H1 (cell line): ENCODE measurements at regions not wholly inside any gene's neighbourhood (a gene's known extent, or its start where the extent isn't known, plus 50 kb on each side); places are given as distances from the start of the nearest gene placed in this dataset.

ENCODE experiments used
- CTCF ChIA-PET: fragments of 300-600 bp; sonication (Branson Sonifier 250); formaldehyde crosslinking; loops from one replicate; lab custom pipeline; 2021; ENCODE audit not compliant: partially characterized antibody; lab: Charles Lee
- POLR2A ChIA-PET: fragments of 300-600 bp; sonication (Branson Sonifier 250); formaldehyde crosslinking; loops from one replicate; lab custom pipeline; 2021; ENCODE audit warnings: inconsistent platforms; ENCODE audit not compliant: partially characterized antibody; lab: Charles Lee
- DNase-seq, 2 experiments: peaks; one replicate each; pipeline versions ENCODE4 v3.0.0 to v3.0.0-alpha.2; 2010 to 2022; ENCODE audit warnings: low spot score in 2 of 2, low read depth in 1 of 2, mixed read lengths in 1 of 2
- FAIRE-seq: peaks from 2 replicates; lab custom pipeline; 2011; peaks lifted over from hg19 to GRCh38; lab: Jason Lieb, UNC
- H2AFZ ChIP-seq: 2 replicates; pipeline ENCODE4 v1.8.1; 2012; ENCODE audit warnings: low read length, inconsistent platforms
- H2AK5ac ChIP-seq: 2 replicates; pipeline ENCODE4 v1.6.1; 2013; ENCODE audit warnings: low read depth, low read length
- H2BK120ac ChIP-seq: replicated peaks from 2 replicates; pipeline ENCODE3; 2013; ENCODE audit warnings: low read depth, low read length, inconsistent platforms
- H2BK12ac ChIP-seq: 2 replicates; pipeline ENCODE4 v1.6.1; 2013; ENCODE audit warnings: low read depth, low read length
- H2BK15ac ChIP-seq: 2 replicates; pipeline ENCODE4 v1.6.1; 2013; ENCODE audit warnings: low read length
- H2BK20ac ChIP-seq: 2 replicates; pipeline ENCODE4 v1.6.1; 2013; ENCODE audit warnings: low read length
- H2BK5ac ChIP-seq: 2 replicates; pipeline ENCODE4 v1.6.1; 2013; ENCODE audit warnings: low read depth, low read length
- H3K14ac ChIP-seq: 2 replicates; pipeline ENCODE4 v1.6.1; 2013; ENCODE audit warnings: inconsistent platforms; ENCODE audit not compliant: insufficient read length
- H3K18ac ChIP-seq: 2 replicates; pipeline ENCODE4 v1.6.1; 2013; ENCODE audit warnings: low read length; ENCODE audit errors: extremely low read depth
- H3K23ac ChIP-seq: 2 replicates; pipeline ENCODE4 v1.6.1; 2013; ENCODE audit warnings: inconsistent platforms; ENCODE audit not compliant: insufficient read length
- H3K23me2 ChIP-seq: 2 replicates; pipeline ENCODE4 v1.6.1; 2013; ENCODE audit warnings: low read depth, low read length
- H3K27ac ChIP-seq: 2 replicates; pipeline ENCODE4 v1.6.1; 2011; ENCODE audit warnings: low read depth, low read length, inconsistent platforms
- H3K27me3 ChIP-seq, 4 experiments: replicated peaks in 1 of 4; 1 replicate in 1 of 4; 2 replicates in 3 of 4; pipeline versions ENCODE4 v1.6.1 to v1.8.1; 2011 to 2013; ENCODE audit warnings: low read length in 3 of 4, mild to moderate bottlenecking in 3 of 4, inconsistent platforms in 2 of 4, mixed read lengths in 2 of 4, moderate library complexity in 1 of 4; ENCODE audit not compliant: control insufficient read depth in 3 of 4, insufficient read depth in 3 of 4; ENCODE audit errors: extremely low read depth in 1 of 4
- H3K36me3 ChIP-seq, 4 experiments: 2 replicates each; pipeline versions ENCODE4 v1.6.1 to v1.8.1; 2011 to 2013; ENCODE audit warnings: mild to moderate bottlenecking in 4 of 4, low read length in 3 of 4, moderate library complexity in 2 of 4, control low read depth in 1 of 4, inconsistent platforms in 1 of 4; ENCODE audit not compliant: insufficient read depth in 4 of 4, control insufficient read depth in 2 of 4
- H3K4ac ChIP-seq: replicated peaks from 2 replicates; pipeline ENCODE3; 2013; ENCODE audit warnings: low read length, low read depth, mixed read lengths, inconsistent platforms; ENCODE audit not compliant: insufficient read length
- H3K4me1 ChIP-seq, 4 experiments: replicated peaks in 1 of 4; 1 replicate in 1 of 4; 2 replicates in 3 of 4; pipeline versions ENCODE4 v1.6.1 to v1.8.1; 2011 to 2013; ENCODE audit warnings: low read length in 3 of 4, inconsistent platforms in 2 of 4, mixed read lengths in 1 of 4; ENCODE audit not compliant: insufficient read depth in 4 of 4, control insufficient read depth in 3 of 4
- H3K4me2 ChIP-seq, 2 experiments: 2 replicates each; pipeline versions ENCODE4 v1.6.1 to v1.8.1; 2011 to 2013; ENCODE audit warnings: low read depth in 2 of 2, low read length in 2 of 2, control low read depth in 1 of 2, inconsistent platforms in 1 of 2, mild to moderate bottlenecking in 1 of 2; ENCODE audit not compliant: insufficient read depth in 1 of 2
- H3K4me3 ChIP-seq, 4 experiments: fragments of 200-600, 300-600 bp in 1 of 4; sonication (generic), shearing (Covaris generic), sonication (Bioruptor Twin) in 1 of 4; 2 replicates each; pipeline versions ENCODE4 v1.5.1 to v1.8.1; 2011 to 2016; ENCODE audit warnings: low read length in 4 of 4, low read depth in 3 of 4, control low read depth in 2 of 4, inconsistent platforms in 2 of 4, mild to moderate bottlenecking in 2 of 4, mixed read lengths in 1 of 4, moderate library complexity in 1 of 4; ENCODE audit not compliant: insufficient read depth in 2 of 4; ENCODE audit errors: extremely low read depth in 1 of 4
- H3K56ac ChIP-seq: replicated peaks from 2 replicates; pipeline ENCODE3; 2013; ENCODE audit warnings: low read depth, mild to moderate bottlenecking, mixed read lengths, low read length, inconsistent platforms; ENCODE audit not compliant: insufficient read length
- H3K79me1 ChIP-seq: 2 replicates; pipeline ENCODE4 v1.6.1; 2013; ENCODE audit warnings: low read depth, low read length, control low read depth
- H3K79me2 ChIP-seq, 2 experiments: 2 replicates each; pipeline versions ENCODE4 v1.6.1 to v1.8.1; 2012 to 2013; ENCODE audit warnings: low read length in 2 of 2, mild to moderate bottlenecking in 2 of 2, inconsistent platforms in 1 of 2; ENCODE audit not compliant: insufficient read depth in 2 of 2, control insufficient read depth in 1 of 2
- H3K9ac ChIP-seq, 4 experiments: replicated peaks in 1 of 4; 1 replicate in 1 of 4; 2 replicates in 3 of 4; pipeline versions ENCODE4 v1.6.1 to v1.8.1; 2011 to 2013; ENCODE audit warnings: low read depth in 3 of 4, low read length in 3 of 4, control low read depth in 2 of 4, mild to moderate bottlenecking in 2 of 4, moderate library complexity in 2 of 4, inconsistent platforms in 1 of 4; ENCODE audit errors: extremely low read depth in 1 of 4
- H3K9me3 ChIP-seq, 2 experiments: 2 replicates each; pipeline versions ENCODE4 v1.6.1 to v1.8.1; 2012 to 2013; ENCODE audit warnings: mild to moderate bottlenecking in 2 of 2, moderate library complexity in 2 of 2, control low read depth in 1 of 2, inconsistent platforms in 1 of 2, low read depth in 1 of 2, low read length in 1 of 2, mixed read lengths in 1 of 2; ENCODE audit not compliant: insufficient read depth in 2 of 2
- H4K20me1 ChIP-seq, 2 experiments: replicated peaks in 1 of 2; 2 replicates each; pipeline versions ENCODE3 to v1.8.1; 2011 to 2013; ENCODE audit warnings: inconsistent platforms in 2 of 2, low read length in 2 of 2, mild to moderate bottlenecking in 1 of 2; ENCODE audit not compliant: insufficient read depth in 2 of 2, control insufficient read depth in 1 of 2
- H4K5ac ChIP-seq: 2 replicates; pipeline ENCODE4 v1.6.1; 2013; ENCODE audit warnings: low read length, low read depth, mixed read lengths, inconsistent platforms; ENCODE audit not compliant: insufficient read length
- H4K8ac ChIP-seq: 2 replicates; pipeline ENCODE4 v1.8.0; 2013; ENCODE audit warnings: mild to moderate bottlenecking, moderate library complexity, low read length, inconsistent platforms; ENCODE audit not compliant: insufficient read depth; ENCODE audit errors: extremely low read depth
- H4K91ac ChIP-seq: replicated peaks from 2 replicates; pipeline ENCODE3; 2013; ENCODE audit warnings: low read length, mixed read lengths, inconsistent platforms; ENCODE audit not compliant: insufficient read length
- BCL11A ChIP-seq, 2 experiments: IDR thresholded peaks; one replicate each; pipeline ENCODE4 v1.6.1; 2011; ENCODE audit warnings: low read depth in 2 of 2, low read length in 2 of 2, mild to moderate bottlenecking in 2 of 2
- CEBPB ChIP-seq: IDR thresholded peaks from 2 replicates; pipeline ENCODE4 v1.6.1; 2012; ENCODE audit warnings: low read depth, low read length
- CTBP2 ChIP-seq: IDR thresholded peaks from 2 replicates; pipeline ENCODE4 v1.7.0; 2011; ENCODE audit warnings: borderline replicate concordance, mild to moderate bottlenecking, moderate library complexity, mixed read lengths, low read length; ENCODE audit not compliant: insufficient read depth, insufficient read length
- EGR1 ChIP-seq: IDR thresholded peaks from 2 replicates; pipeline ENCODE4 v1.6.1; 2011; ENCODE audit warnings: low read depth, low read length, borderline replicate concordance
- HDAC6 ChIP-seq: IDR thresholded peaks from one replicate; pipeline ENCODE4 v1.7.1; 2012; ENCODE audit warnings: low read depth, mild to moderate bottlenecking, inconsistent platforms, low read length, moderate library complexity
- KDM5A ChIP-seq: fragments of 200-600 bp; IDR thresholded peaks from 2 replicates; pipeline ENCODE4 v1.7.1; 2012; ENCODE audit warnings: mild to moderate bottlenecking, low read length, inconsistent platforms, mixed read lengths
- POLR2A ChIP-seq, 2 experiments: IDR thresholded peaks; 1 replicate in 1 of 2; 2 replicates in 1 of 2; pipeline ENCODE4 v1.6.1; 2011; ENCODE audit warnings: low read depth in 2 of 2, low read length in 2 of 2, mild to moderate bottlenecking in 2 of 2; ENCODE audit errors: control extremely low read depth in 1 of 2
- RXRA ChIP-seq: IDR thresholded peaks from 2 replicates; pipeline ENCODE4 v1.6.1; 2011; ENCODE audit warnings: low read depth, mild to moderate bottlenecking, low read length, moderate library complexity; ENCODE audit not compliant: insufficient read depth
- SAP30 ChIP-seq: fragments of 300-600 bp; sonication (generic); IDR thresholded peaks from 2 replicates; pipeline ENCODE4 v1.7.1; 2012; ENCODE audit warnings: low read length, moderate library complexity, mild to moderate bottlenecking, inconsistent platforms; ENCODE audit not compliant: insufficient read depth, insufficient replicate concordance
- SIRT6 ChIP-seq: IDR thresholded peaks from one replicate; pipeline ENCODE4 v1.7.1; 2012; ENCODE audit warnings: low read length, inconsistent platforms
- TAF7 ChIP-seq: optimal IDR thresholded peaks from 2 replicates; pipeline ENCODE3; 2011; ENCODE audit warnings: low read depth, mild to moderate bottlenecking, inconsistent platforms, low read length, moderate library complexity, borderline replicate concordance
- TCF12 ChIP-seq: IDR thresholded peaks from 2 replicates; pipeline ENCODE4 v1.6.1; 2011; ENCODE audit warnings: low read depth, mild to moderate bottlenecking, low read length
- YY1 ChIP-seq: IDR thresholded peaks from 2 replicates; pipeline ENCODE4 v1.6.1; 2011; ENCODE audit warnings: low read depth, mild to moderate bottlenecking, low read length
- WGBS, 2 experiments: shearing (Covaris generic) in 1 of 2; methylation state at CpG; one replicate each; pipeline versions ENCODE4 v1.1.6 to v1.1.7; 2013 to 2015; ENCODE audit warnings: low lambda C conversion rate in 2 of 2, mixed read lengths in 2 of 2, inconsistent platforms in 1 of 2, low coverage in 1 of 2, missing lambda C conversion rate in 1 of 2; ENCODE audit not compliant: insufficient replicate concordance in 2 of 2, insufficient coverage in 1 of 2, insufficient read length in 1 of 2; ENCODE audit errors: extremely low coverage in 1 of 2, missing lambda C conversion rate in 1 of 2; 5-methylcytosine and 5-hydroxymethylcytosine counted together

GRCh38 chr1:29444782-29445729, 208.7 kb downstream of the PTPRU start:
- no peak overlapping the region for H3K4me3 ChIP-seq
- H3K27ac ChIP-seq = no peak overlapping the region
- H3K23ac ChIP-seq = no peak overlapping the region
- no peak overlapping the region for H2BK120ac ChIP-seq
- H2BK20ac ChIP-seq = peak overlapping the region; percentile 40; the same call in 1 of the 2 replicates
- H3K4ac ChIP-seq = no peak overlapping the region
- no peaks in the 10 kb centered on the region for H3K79me2 ChIP-seq
- DNase-seq (no peak), FAIRE-seq (no peak)
- no peaks in the 10 kb centered on the region for H3K79me1 ChIP-seq
- no peak overlapping the region for H3K18ac ChIP-seq
- no peak overlapping the region for H3K14ac ChIP-seq
- H3K27me3 ChIP-seq = no peaks in the 10 kb centered on the region
- H3K9ac ChIP-seq = no peak overlapping the region
- WGBS, 2 experiments = 88% methylated on average over 13 of the region's 13 CpGs; no CpG with 5 or more reads in 1 of the 2 experiments
- H4K20me1 ChIP-seq = no peaks in the 10 kb centered on the region
- no peak overlapping the region for H3K4me2 ChIP-seq
- H2AK5ac ChIP-seq = no peak overlapping the region
- H2BK5ac ChIP-seq = no peak overlapping the region
- H3K4me1 ChIP-seq = peaks cover 0 to 14% (median 8%) of the 10 kb centered on the region in 4 experiments; a peak in 6 of 7 replicates
- no peaks in the 10 kb centered on the region for H3K23me2 ChIP-seq
- H4K5ac ChIP-seq = no peak overlapping the region
- H3K36me3 ChIP-seq = no peaks in the 10 kb centered on the region
- POLR2A ChIA-PET = interaction anchor here (0.5 to 0.9 kb wide), 2 partner anchors 8 to 48 kb away, joined by 3 to 4 read pairs; no protein-coding TSS in a partner anchor
- no peak overlapping the region for H4K8ac ChIP-seq
- H2AFZ ChIP-seq = no peak overlapping the region
- no peak overlapping the region for H3K56ac ChIP-seq
- H2BK15ac ChIP-seq = no peak overlapping the region
- CTCF ChIA-PET = interaction anchor here (0.6 to 2.7 kb wide), 14 partner anchors 9 to 429 kb away, joined by 3 to 13 read pairs (median 3); partner anchors contain the start of gene PTPRU
- peak overlapping the region; percentile 5 for H4K91ac ChIP-seq
- H3K9me3 ChIP-seq = no peaks in the 10 kb centered on the region
- peak overlapping the region; percentile 62; the same call in 1 of the 2 replicates for H2BK12ac ChIP-seq
- TF ChIP-seq KDM5A (no peak), CEBPB (no peak), HDAC6 (no peak), TCF12 (no peak), CTBP2 (no peak), SAP30 (no peak), RXRA (no peak), TAF7 (no peak), POLR2A (IDR thresholded peaks at IDR 0.05; ENCODE audit: control extremely low read depth in 1 of 2, low read depth in 2 of 2, low read length in 2 of 2) (no peak), EGR1 (no peak), YY1 (no peak), SIRT6 (no peak), BCL11A (IDR thresholded peaks at IDR 0.05; ENCODE audit: low read depth in 2 of 2, low read length in 2 of 2) (no peak)
